ENCODE measurements at regions not wholly inside any gene's neighbourhood (a gene's known extent, or its start where the extent isn't known, plus 50 kb on each side); places are given as distances from the start of the nearest gene placed in this dataset.

GRCh38 chr22:48709976-48710375 is 1117.7 kb downstream of the BRD1 start:
- TF ChIP-seq CTCF (IDR thresholded peaks at IDR 0.05) (no peak), POLR2A (IDR thresholded peaks at IDR 0.05) (no peak)

Measured in esophagus squamous epithelium (tissue), 4 donors.